Renal cortex interstitium (tissue), 11 donors: ENCODE measurements at regions not wholly inside any gene's neighbourhood (a gene's known extent, or its start where the extent isn't known, plus 50 kb on each side); places are given as distances from the start of the nearest gene placed in this dataset.

Source experiments
- DNase-seq, 11 donors: peaks; one replicate each; pipeline ENCODE4 v3.0.0-alpha.2; 2013; ENCODE audit warnings: low read depth in 9 of 11, low spot score in 4 of 11; ENCODE audit errors: extremely low read depth in 1 of 11

GRCh38 chr9:106286249-106286648, 576.7 kb upstream of the ZNF462 start:
- peak in 4 of 11 donors; percentile 12 to 21 (median 15) for DNase-seq

GRCh38 chr9:106287091-106287631, 575.8 kb upstream of the ZNF462 start:
- peak in 1 of 11 donors; percentile 6 for DNase-seq

GRCh38 chr9:106287731-106288130, 575.2 kb upstream of the ZNF462 start:
- no peak for DNase-seq

GRCh38 chr9:106288689-106289088, 574.3 kb upstream of the ZNF462 start:
- no peak for DNase-seq

- no peak for DNase-seq
Measured at GRCh38 chr9:106291786-106292185, 571.2 kb upstream of the ZNF462 start.

GRCh38 chr9:106296426-106296825, 566.5 kb upstream of the ZNF462 start:
- no peak for DNase-seq

- no peak for DNase-seq
Measured at GRCh38 chr9:106298997-106299396, 564.0 kb upstream of the ZNF462 start.

- DNase-seq: no peak
Measured at GRCh38 chr9:106304401-106304920, 558.5 kb upstream of the ZNF462 start.

GRCh38 chr9:106305428-106306133, 557.4 kb upstream of the ZNF462 start:
- no peak for DNase-seq

GRCh38 chr9:106307670-106308069, 555.3 kb upstream of the ZNF462 start:
- DNase-seq: no peak

- DNase-seq: no peak
Measured at GRCh38 chr9:106309925-106310324, 553.0 kb upstream of the ZNF462 start.

- no peak for DNase-seq
Measured at GRCh38 chr9:106310782-106311181, 552.2 kb upstream of the ZNF462 start.

- DNase-seq: no peak
Measured at GRCh38 chr9:106312906-106313305, 550.1 kb upstream of the ZNF462 start.

- DNase-seq: no peak
Measured at GRCh38 chr9:106314476-106314875, 548.5 kb upstream of the ZNF462 start.

- no peak for DNase-seq
Measured at GRCh38 chr9:106321394-106322180, 541.4 kb upstream of the ZNF462 start.

- no peak for DNase-seq
Measured at GRCh38 chr9:106322706-106323245, 540.2 kb upstream of the ZNF462 start.

GRCh38 chr9:106324053-106324585, 538.8 kb upstream of the ZNF462 start:
- DNase-seq: no peak

GRCh38 chr9:106324591-106325280, 538.2 kb upstream of the ZNF462 start:
- DNase-seq: peak in 8 of 11 donors; percentile 7 to 35 (median 30)

- DNase-seq: no peak
Measured at GRCh38 chr9:106326493-106326892, 536.5 kb upstream of the ZNF462 start.
